K562 (cell line): ENCODE measurements at regions not wholly inside any gene's neighbourhood (a gene's known extent, or its start where the extent isn't known, plus 50 kb on each side); places are given as distances from the start of the nearest gene placed in this dataset.

Experiments
- ATAC-seq: fragments of 200-7000 bp; cut with Tn5 transposase; 3 replicates; pipeline ENCODE4 v1.9.1; 2020; ENCODE audit warnings: moderate library complexity
- BruUV-seq: library from RNA; stranded (reverse); fragments of 400-500 nt; replicated peaks from 2 replicates; lab custom pipeline; 2021; lab: Mats Ljungman, UMichigan
- CTCF ChIA-PET: fragments of 300-600 bp; formaldehyde crosslinking; extraction: SDS; loops from one replicate; lab custom pipeline; 2021; ENCODE audit warnings: low intra/inter-chr PET ratio; lab: Yijun Ruan, JAX
- POLR2A ChIA-PET: fragments of 300-600, 350-650 bp; sonication (Branson Sonifier 250); formaldehyde crosslinking; extraction: SDS; loops from one replicate; lab custom pipeline; 2021; ENCODE audit warnings: antibody characterized with exemption, inconsistent platforms; lab: Yijun Ruan, JAX
- DNase-seq, 4 experiments: peaks; one replicate each; pipeline versions ENCODE4 v3.0.0 to v3.0.0-alpha.2; 2011 to 2018; ENCODE audit warnings: low spot score in 3 of 4, mixed read lengths in 3 of 4; ENCODE audit errors: extremely low read depth in 1 of 4
- FAIRE-seq: peaks from 2 replicates; lab custom pipeline; 2011; peaks lifted over from hg19 to GRCh38; lab: Jason Lieb, UNC
- H2AFZ ChIP-seq: 2 replicates; pipeline ENCODE4 v1.6.0; 2011; ENCODE audit warnings: low read depth, low read length, control low read depth, inconsistent platforms
- H3K27ac ChIP-seq: fragments of 200-600 bp; 3 replicates; pipeline ENCODE4 v1.8.0; 2011; ENCODE audit warnings: low read depth, mild to moderate bottlenecking, control low read depth, inconsistent platforms, low read length, moderate library complexity, mixed read lengths; ENCODE audit errors: extremely low read depth
- H3K27me3 ChIP-seq, 2 experiments: fragments of 300-600 bp in 1 of 2; 2 replicates in 1 of 2; 3 replicates in 1 of 2; pipeline versions ENCODE4 v1.6.0 to v1.8.0; 2011; ENCODE audit warnings: inconsistent platforms in 2 of 2, low read length in 2 of 2, mild to moderate bottlenecking in 1 of 2, mixed read lengths in 1 of 2, moderate library complexity in 1 of 2; ENCODE audit not compliant: control insufficient read depth in 2 of 2, insufficient read depth in 2 of 2
- H3K36me3 ChIP-seq: fragments of 300-600 bp; 3 replicates; pipeline ENCODE4 v1.8.0; 2011; ENCODE audit warnings: mild to moderate bottlenecking, low read length, inconsistent platforms; ENCODE audit not compliant: control insufficient read depth, insufficient read depth
- H3K4me1 ChIP-seq, 2 experiments: fragments of 200-600 bp in 1 of 2; replicated peaks in 1 of 2; 2 replicates in 1 of 2; 3 replicates in 1 of 2; pipeline versions ENCODE4 v1.5.1 to v1.8.0; 2011; ENCODE audit warnings: inconsistent platforms in 2 of 2, low read length in 2 of 2, mild to moderate bottlenecking in 1 of 2, mixed read lengths in 1 of 2, moderate library complexity in 1 of 2; ENCODE audit not compliant: control insufficient read depth in 2 of 2, insufficient read depth in 2 of 2
- H3K4me2 ChIP-seq: 2 replicates; pipeline ENCODE4 v1.6.1; 2011; ENCODE audit warnings: low read length, control low read depth, inconsistent platforms, mixed read lengths; ENCODE audit not compliant: insufficient read depth
- H3K4me3 ChIP-seq: fragments of 200-600 bp; sonication (generic), shearing (Covaris generic); 2 replicates; pipeline ENCODE4 v1.5.1; 2016; ENCODE audit warnings: control low read depth, inconsistent platforms
- H3K79me2 ChIP-seq: fragments of 200-600 bp; 3 replicates; pipeline ENCODE4 v1.8.0; 2011; ENCODE audit warnings: low read length, inconsistent platforms; ENCODE audit not compliant: control insufficient read depth, insufficient read depth
- H3K9ac ChIP-seq, 2 experiments: 2 replicates each; pipeline versions ENCODE4 v1.6.0 to v1.6.1; 2011; ENCODE audit warnings: low read depth in 2 of 2, low read length in 2 of 2, control low read depth in 1 of 2, inconsistent platforms in 1 of 2, mild to moderate bottlenecking in 1 of 2, mixed read lengths in 1 of 2; ENCODE audit not compliant: insufficient read depth in 1 of 2
- H3K9me1 ChIP-seq: one replicate; pipeline ENCODE4 v1.6.0; 2011; ENCODE audit warnings: inconsistent platforms, mild to moderate bottlenecking, low read length, moderate library complexity; ENCODE audit not compliant: control insufficient read depth, insufficient read depth
- H3K9me3 ChIP-seq: replicated peaks from 2 replicates; pipeline ENCODE4 v1.5.1; 2011; ENCODE audit warnings: low read depth, low read length, inconsistent platforms; ENCODE audit not compliant: control insufficient read depth, insufficient read depth
- H4K20me1 ChIP-seq: replicated peaks from 2 replicates; pipeline ENCODE4 v1.6.1; 2011; ENCODE audit warnings: low read length, inconsistent platforms, mixed read lengths; ENCODE audit not compliant: control insufficient read depth, insufficient read depth
- E2F3 ChIP-seq: fragments of 250-450 bp; sonication (Bioruptor Pico); IDR thresholded peaks from 2 replicates; pipeline ENCODE4 v1.4.0; 2020; ENCODE audit warnings: mild to moderate bottlenecking
- ILF3 ChIP-seq: fragments of 450-650 bp; IDR thresholded peaks from 2 replicates; pipeline ENCODE4 v1.6.1; 2018; ENCODE audit warnings: antibody characterized with exemption, mild to moderate bottlenecking, moderate library complexity, borderline replicate concordance
- MTA2 ChIP-seq: fragments of 450-650 bp; IDR thresholded peaks from 2 replicates; pipeline ENCODE4 v1.6.1; 2016; ENCODE audit warnings: low read depth
- WGBS: fragments of 100-300 bp; shearing (Covaris generic); methylation state at CpG from one replicate; pipeline ENCODE4 v1.1.6; 2016; ENCODE audit warnings: low coverage, mixed read lengths; ENCODE audit not compliant: insufficient coverage; ENCODE audit errors: missing lambda C conversion rate; 5-methylcytosine and 5-hydroxymethylcytosine counted together
- in situ Hi-C: fragments of 300-500 bp; cut with MboI; formaldehyde crosslinking; loops from 4 replicates; pipeline ENCODE4 v1.15.0; 2018; ENCODE audit warnings: inconsistent platforms, mixed read lengths
- intact Hi-C: fragments of 100-400 bp; cut with micrococcal nuclease; formaldehyde crosslinking; loops from 2 replicates; pipeline ENCODE4 v1.14.2; 2022
- TF ChIP-seq, protein P1 (sequence below): sonication (generic); formaldehyde crosslinking; IDR thresholded peaks from 2 replicates; pipeline ENCODE4 v1.8.0; 2022; ENCODE audit warnings: mild to moderate bottlenecking, missing genetic modification reagents

DNA sequence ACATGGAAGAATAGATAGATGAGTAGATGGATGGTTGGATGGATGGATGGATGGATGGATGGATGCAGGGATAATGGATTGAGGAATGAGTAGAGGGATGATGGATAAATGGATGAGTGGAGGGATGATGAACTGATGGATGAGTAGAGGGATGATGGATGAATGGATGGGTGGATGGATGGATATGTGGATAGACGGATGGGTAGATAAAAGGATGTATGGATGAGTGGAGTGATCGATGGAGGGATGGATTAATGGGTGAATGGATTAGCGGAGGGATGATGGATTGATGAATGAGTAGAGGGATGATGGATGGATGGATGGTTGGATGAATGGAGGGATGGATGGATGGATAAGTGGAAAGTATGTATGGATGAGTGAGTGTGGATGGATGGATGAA, 533.2 kb downstream of the RFC3 start:
- no peak overlapping the region for H2AFZ ChIP-seq
- POLR2A ChIA-PET, result no interaction called here
- no peak overlapping the region for H3K27ac ChIP-seq
- WGBS, result 0% methylated on average over 3 of the region's 3 CpGs
- no peak overlapping the region for H3K4me3 ChIP-seq
- no peaks in the 10 kb centered on the region for H3K79me2 ChIP-seq
- in situ Hi-C loops, result no loop called here
- no peaks in the 10 kb centered on the region for H3K27me3 ChIP-seq
- H4K20me1 ChIP-seq, result no peaks in the 10 kb centered on the region
- H3K36me3 ChIP-seq, result no peaks in the 10 kb centered on the region
- no peaks in the 10 kb centered on the region for H3K9me3 ChIP-seq
- CTCF ChIA-PET, result no interaction called here
- intact Hi-C loops, result no loop called here
- DNase-seq, result no peak
- H3K4me2 ChIP-seq, result no peak overlapping the region
- TF ChIP-seq ILF3, result no peak
- TF ChIP-seq, protein P1, sequence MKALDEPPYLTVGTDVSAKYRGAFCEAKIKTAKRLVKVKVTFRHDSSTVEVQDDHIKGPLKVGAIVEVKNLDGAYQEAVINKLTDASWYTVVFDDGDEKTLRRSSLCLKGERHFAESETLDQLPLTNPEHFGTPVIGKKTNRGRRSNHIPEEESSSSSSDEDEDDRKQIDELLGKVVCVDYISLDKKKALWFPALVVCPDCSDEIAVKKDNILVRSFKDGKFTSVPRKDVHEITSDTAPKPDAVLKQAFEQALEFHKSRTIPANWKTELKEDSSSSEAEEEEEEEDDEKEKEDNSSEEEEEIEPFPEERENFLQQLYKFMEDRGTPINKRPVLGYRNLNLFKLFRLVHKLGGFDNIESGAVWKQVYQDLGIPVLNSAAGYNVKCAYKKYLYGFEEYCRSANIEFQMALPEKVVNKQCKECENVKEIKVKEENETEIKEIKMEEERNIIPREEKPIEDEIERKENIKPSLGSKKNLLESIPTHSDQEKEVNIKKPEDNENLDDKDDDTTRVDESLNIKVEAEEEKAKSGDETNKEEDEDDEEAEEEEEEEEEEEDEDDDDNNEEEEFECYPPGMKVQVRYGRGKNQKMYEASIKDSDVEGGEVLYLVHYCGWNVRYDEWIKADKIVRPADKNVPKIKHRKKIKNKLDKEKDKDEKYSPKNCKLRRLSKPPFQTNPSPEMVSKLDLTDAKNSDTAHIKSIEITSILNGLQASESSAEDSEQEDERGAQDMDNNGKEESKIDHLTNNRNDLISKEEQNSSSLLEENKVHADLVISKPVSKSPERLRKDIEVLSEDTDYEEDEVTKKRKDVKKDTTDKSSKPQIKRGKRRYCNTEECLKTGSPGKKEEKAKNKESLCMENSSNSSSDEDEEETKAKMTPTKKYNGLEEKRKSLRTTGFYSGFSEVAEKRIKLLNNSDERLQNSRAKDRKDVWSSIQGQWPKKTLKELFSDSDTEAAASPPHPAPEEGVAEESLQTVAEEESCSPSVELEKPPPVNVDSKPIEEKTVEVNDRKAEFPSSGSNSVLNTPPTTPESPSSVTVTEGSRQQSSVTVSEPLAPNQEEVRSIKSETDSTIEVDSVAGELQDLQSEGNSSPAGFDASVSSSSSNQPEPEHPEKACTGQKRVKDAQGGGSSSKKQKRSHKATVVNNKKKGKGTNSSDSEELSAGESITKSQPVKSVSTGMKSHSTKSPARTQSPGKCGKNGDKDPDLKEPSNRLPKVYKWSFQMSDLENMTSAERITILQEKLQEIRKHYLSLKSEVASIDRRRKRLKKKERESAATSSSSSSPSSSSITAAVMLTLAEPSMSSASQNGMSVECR (CRISPR knock-in tag), result no peak
- no peak for TF ChIP-seq MTA2
- no peak for TF ChIP-seq E2F3 (CRISPR knock-in tag)
- H3K9me1 ChIP-seq, result no peaks in the 10 kb centered on the region
- ATAC-seq, result no peak
- H3K4me1 ChIP-seq, result no peaks in the 10 kb centered on the region
- FAIRE-seq, result no peak
- no peak overlapping the region for H3K9ac ChIP-seq
- BruUV-seq, result no TSS peak
